ENCODE measurements at regions not wholly inside any gene's neighbourhood (a gene's known extent, or its start where the extent isn't known, plus 50 kb on each side); places are given as distances from the start of the nearest gene placed in this dataset.

DNA sequence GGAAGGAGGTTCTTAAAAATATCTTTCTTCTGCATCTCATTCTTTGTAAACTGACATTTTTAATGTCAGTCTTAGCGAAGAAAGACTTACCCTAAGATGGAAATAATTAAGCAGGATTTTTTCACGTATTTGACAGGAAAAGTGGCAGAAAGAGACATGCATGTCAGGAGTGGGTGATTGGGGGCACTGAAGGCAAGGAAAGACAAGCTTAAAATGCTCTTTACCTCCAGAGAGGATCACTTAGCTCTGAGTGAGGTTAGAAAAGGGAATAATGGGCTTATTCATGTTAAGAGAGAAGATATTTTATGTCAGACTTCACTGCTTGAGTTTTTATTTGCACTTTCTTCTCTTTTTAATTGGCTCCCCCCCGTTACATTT is 1358.2 kb upstream of the TMEM132C start:
- Mint-ChIP-seq H3K4me1 (peaks cover 14 to 23% of the 10 kb centered on the region in 2 experiments), H3K36me3 (ENCODE audit: insufficient read depth in 1 of 3, low read depth in 3 of 3) (no peaks in the 10 kb centered on the region; a peak in 2 of 7 replicates), H3K27ac (no peak overlapping the region), H3K4me3 (no peak overlapping the region), H3K9me3 (no peaks in the 10 kb centered on the region; a peak in 1 of 5 replicates), H3K27me3 (ENCODE audit: low read depth) (no peaks in the 10 kb centered on the region)
- no peaks in the 10 kb centered on the region for H3K9me3 ChIP-seq (ENCODE audit: control insufficient read depth, low read depth, low read length)
- H2BK5ac ChIP-seq (ENCODE audit: insufficient read length, low read length), result no peak overlapping the region
- H3T11ph ChIP-seq (ENCODE audit: low read length), result no peak overlapping the region
- H2BK12ac ChIP-seq (ENCODE audit: insufficient read length, low read depth, low read length), result no peak overlapping the region
- no CpG with 5 or more reads among the region's 3 CpGs for WGBS (ENCODE audit: extremely low coverage, insufficient read length, low lambda C conversion rate)
- H4K91ac ChIP-seq (ENCODE audit: insufficient read length, low read depth, low read length), result no peak overlapping the region
- no peak overlapping the region for H3K14ac ChIP-seq (ENCODE audit: insufficient read depth, low read length)
- no peak overlapping the region for H3K4ac ChIP-seq (ENCODE audit: low read depth, low read length)
- TF ChIP-seq, protein P1, sequence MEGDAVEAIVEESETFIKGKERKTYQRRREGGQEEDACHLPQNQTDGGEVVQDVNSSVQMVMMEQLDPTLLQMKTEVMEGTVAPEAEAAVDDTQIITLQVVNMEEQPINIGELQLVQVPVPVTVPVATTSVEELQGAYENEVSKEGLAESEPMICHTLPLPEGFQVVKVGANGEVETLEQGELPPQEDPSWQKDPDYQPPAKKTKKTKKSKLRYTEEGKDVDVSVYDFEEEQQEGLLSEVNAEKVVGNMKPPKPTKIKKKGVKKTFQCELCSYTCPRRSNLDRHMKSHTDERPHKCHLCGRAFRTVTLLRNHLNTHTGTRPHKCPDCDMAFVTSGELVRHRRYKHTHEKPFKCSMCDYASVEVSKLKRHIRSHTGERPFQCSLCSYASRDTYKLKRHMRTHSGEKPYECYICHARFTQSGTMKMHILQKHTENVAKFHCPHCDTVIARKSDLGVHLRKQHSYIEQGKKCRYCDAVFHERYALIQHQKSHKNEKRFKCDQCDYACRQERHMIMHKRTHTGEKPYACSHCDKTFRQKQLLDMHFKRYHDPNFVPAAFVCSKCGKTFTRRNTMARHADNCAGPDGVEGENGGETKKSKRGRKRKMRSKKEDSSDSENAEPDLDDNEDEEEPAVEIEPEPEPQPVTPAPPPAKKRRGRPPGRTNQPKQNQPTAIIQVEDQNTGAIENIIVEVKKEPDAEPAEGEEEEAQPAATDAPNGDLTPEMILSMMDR (conservative IDR thresholded peaks at IDR 0.05), result no peak
- H3K79me1 ChIP-seq (ENCODE audit: insufficient read depth, low read depth, low read length, poor library complexity, severe bottlenecking), result no peaks in the 10 kb centered on the region
- H3K27ac ChIP-seq (ENCODE audit: insufficient read length, low read depth, low read length), result no peak overlapping the region
- H4K8ac ChIP-seq (replicated peaks; ENCODE audit: insufficient read length, low read depth, low read length), result no peak overlapping the region
- no peaks in the 10 kb centered on the region for H4K20me1 ChIP-seq (ENCODE audit: control insufficient read depth, insufficient read depth, insufficient read length)
- no peak overlapping the region for H2BK15ac ChIP-seq (ENCODE audit: low read depth, low read length)
- H3K79me2 ChIP-seq (ENCODE audit: insufficient read depth, low read length), result no peaks in the 10 kb centered on the region
- no peak overlapping the region for H3K18ac ChIP-seq (ENCODE audit: insufficient read length, low read depth, low read length)
- H2BK20ac ChIP-seq (ENCODE audit: low read depth, low read length, poor library complexity, severe bottlenecking), result no peak overlapping the region
- H2BK120ac ChIP-seq (ENCODE audit: low read depth, low read length, poor library complexity, severe bottlenecking), result no peak overlapping the region
- H3K9ac ChIP-seq (ENCODE audit: extremely low read depth, insufficient read length, low read length), result no peak overlapping the region
- H2AK5ac ChIP-seq (ENCODE audit: insufficient read length, low read length), result no peak overlapping the region
- H3K4me1 ChIP-seq (ENCODE audit: insufficient read depth, low read length), result no peaks in the 10 kb centered on the region; the same call in 1 of the 2 replicates
- no peak for DNase-seq
- no peak overlapping the region for H2AFZ ChIP-seq (ENCODE audit: low read length)
- H3K56ac ChIP-seq (ENCODE audit: insufficient read length, low read depth, low read length), result no peak overlapping the region
- no peaks in the 10 kb centered on the region for H3K23me2 ChIP-seq (ENCODE audit: insufficient read length, low read depth, low read length, poor library complexity, severe bottlenecking)
- H3K4me2 ChIP-seq (ENCODE audit: insufficient read depth, insufficient read length, low read length), result no peak overlapping the region
- H3K23ac ChIP-seq (ENCODE audit: insufficient read length, low read depth, low read length), result no peak overlapping the region
- no peak overlapping the region for H4K5ac ChIP-seq (ENCODE audit: insufficient read length, low read depth, low read length)
- H3K27me3 ChIP-seq (ENCODE audit: insufficient read depth, low read length), result no peaks in the 10 kb centered on the region

Data from H9 (cell line).